HFFc6 (cell line): ENCODE measurements at regions not wholly inside any gene's neighbourhood (a gene's known extent, or its start where the extent isn't known, plus 50 kb on each side); places are given as distances from the start of the nearest gene placed in this dataset.
A peak's percentile ranks its signal among the peaks of the same experiment; 100 is the strongest.
"Not testable (repeated sequence)": the region's sequence is repeated elsewhere in the genome, so short reads cannot be mapped to it uniquely, and the experiment has no call there.

Source experiments
- DNase-seq: peaks from one replicate; pipeline ENCODE4 v3.0.0-alpha.2; 2018
- H3K27ac Mint-ChIP-seq: 2 replicates; pipeline ENCODE4 v1.8.0; 2020; ENCODE audit warnings: mild to moderate bottlenecking, mixed read lengths
- H3K27me3 Mint-ChIP-seq: 2 replicates; pipeline ENCODE4 v1.8.0; 2021; ENCODE audit warnings: mild to moderate bottlenecking, moderate library complexity, mixed read lengths; ENCODE audit not compliant: insufficient read depth
- H3K36me3 Mint-ChIP-seq: 2 replicates; pipeline ENCODE4 v1.8.0; 2021; ENCODE audit warnings: low read depth, mixed read lengths
- H3K4me1 Mint-ChIP-seq: 2 replicates; pipeline ENCODE4 v1.8.0; 2020; ENCODE audit warnings: low read depth, mixed read lengths
- H3K4me3 Mint-ChIP-seq: 2 replicates; pipeline ENCODE4 v1.8.0; 2020; ENCODE audit warnings: mild to moderate bottlenecking, moderate library complexity, mixed read lengths
- H3K9me3 Mint-ChIP-seq: 2 replicates; pipeline ENCODE4 v1.8.0; 2020; ENCODE audit warnings: mild to moderate bottlenecking, mixed read lengths

DNA sequence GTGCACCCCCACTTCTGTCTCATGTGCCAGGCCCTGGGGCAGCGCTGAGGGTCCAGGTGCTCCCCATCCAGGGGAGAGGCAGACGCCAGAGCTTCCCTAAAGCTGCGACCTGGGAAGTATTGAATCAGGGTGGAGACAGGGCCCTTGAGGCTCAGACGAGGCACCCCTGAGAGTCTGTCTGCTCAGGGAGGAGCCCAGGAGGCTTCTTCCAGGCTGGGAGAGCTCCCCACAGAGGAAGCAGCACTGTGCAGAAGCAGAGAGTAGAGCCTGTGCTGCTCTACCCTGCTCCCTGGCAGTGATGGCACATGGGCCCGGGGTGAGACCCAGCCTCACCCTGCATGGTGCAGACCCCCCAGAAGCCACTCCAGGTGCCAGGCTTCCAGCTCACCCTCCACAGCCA is 116.3 kb upstream of the MTLN start:
- H3K4me3 Mint-ChIP-seq, H3K27ac Mint-ChIP-seq, H3K36me3 Mint-ChIP-seq, H3K27me3 Mint-ChIP-seq, H3K9me3 Mint-ChIP-seq, H3K4me1 Mint-ChIP-seq, DNase-seq: not testable (repeated sequence)

DNA sequence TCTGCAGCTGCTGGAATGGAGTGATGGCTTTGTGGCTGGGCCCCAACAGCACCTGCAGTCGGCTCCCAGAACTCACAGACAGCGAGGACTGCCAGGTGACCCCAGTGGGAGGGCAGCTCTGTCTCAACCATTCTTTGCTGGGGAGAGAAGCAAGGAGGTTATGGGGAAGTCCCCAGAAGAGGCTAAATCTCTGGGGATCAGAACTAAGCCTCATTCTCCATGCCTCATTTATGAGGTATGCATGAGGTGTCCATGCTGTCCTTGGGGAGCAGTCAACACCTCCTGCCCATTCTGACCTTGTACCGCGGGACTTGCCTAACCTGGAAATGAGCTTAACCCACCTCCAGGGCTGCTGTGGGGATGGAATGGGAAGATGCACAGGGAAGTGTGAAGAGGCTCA is 111.5 kb upstream of the MTLN start:
- not testable (repeated sequence) for DNase-seq, H3K27ac Mint-ChIP-seq, H3K4me1 Mint-ChIP-seq, H3K36me3 Mint-ChIP-seq, H3K9me3 Mint-ChIP-seq, H3K4me3 Mint-ChIP-seq, H3K27me3 Mint-ChIP-seq

DNA sequence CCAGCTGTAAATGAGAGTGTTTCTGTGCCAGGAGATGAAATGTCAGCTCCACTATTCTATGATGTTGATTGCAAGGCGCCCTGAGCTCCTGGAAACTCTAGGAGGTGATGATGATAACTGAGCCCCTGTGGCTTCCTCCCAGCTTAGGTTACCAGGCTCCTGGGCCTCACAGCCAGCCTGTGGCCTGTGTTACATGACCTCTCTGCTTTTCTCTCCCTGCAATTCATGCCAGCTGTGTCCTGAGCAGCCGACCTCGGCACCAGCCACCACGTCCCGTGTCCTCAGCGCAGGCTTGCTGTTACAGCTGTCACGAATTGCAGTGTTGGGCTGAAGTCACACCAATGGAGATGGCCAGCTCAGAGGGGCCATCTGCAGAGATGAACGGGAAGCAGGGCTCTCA is 110.2 kb upstream of the MTLN start:
- not testable (repeated sequence) for H3K4me3 Mint-ChIP-seq, H3K36me3 Mint-ChIP-seq, H3K9me3 Mint-ChIP-seq, H3K27me3 Mint-ChIP-seq, H3K4me1 Mint-ChIP-seq, DNase-seq, H3K27ac Mint-ChIP-seq

DNA sequence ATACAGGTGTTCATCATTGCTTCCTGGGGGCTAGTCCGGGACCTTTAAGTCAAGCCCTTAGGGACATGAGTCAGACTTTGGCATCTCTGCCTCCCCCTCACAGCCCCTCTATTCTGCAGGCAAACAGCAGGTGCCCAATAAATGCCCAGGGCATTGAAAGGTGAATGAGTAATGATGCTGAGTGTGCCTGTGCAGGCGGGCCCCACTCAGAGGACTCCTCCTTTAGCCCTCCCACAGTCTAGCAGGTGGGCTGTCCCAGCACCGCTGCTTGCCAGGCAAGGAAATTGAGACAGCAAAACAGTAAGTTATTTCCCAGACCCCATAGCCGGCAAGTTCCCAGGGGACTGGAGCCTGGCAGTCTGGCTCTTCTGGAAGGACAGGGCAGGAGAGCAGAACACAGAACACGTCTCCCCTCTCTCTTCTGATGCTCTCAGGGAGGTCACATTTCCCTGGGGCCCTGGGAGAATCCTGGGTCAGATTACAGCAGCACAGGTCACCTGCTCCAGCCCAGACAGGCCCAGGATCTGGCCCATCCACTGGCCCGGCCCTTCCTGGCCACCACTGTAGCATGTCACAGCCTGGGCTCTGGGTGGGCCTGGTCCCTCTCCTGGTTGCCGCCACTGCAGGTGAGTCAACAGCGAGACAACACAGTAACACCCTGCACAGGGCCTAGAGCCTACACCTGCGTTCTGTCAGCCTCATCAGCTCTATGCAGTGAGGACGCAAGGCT is 108.7 kb upstream of the MTLN start:
- not testable (repeated sequence) for DNase-seq, H3K27ac Mint-ChIP-seq, H3K4me1 Mint-ChIP-seq, H3K36me3 Mint-ChIP-seq, H3K4me3 Mint-ChIP-seq, H3K27me3 Mint-ChIP-seq, H3K9me3 Mint-ChIP-seq

DNA sequence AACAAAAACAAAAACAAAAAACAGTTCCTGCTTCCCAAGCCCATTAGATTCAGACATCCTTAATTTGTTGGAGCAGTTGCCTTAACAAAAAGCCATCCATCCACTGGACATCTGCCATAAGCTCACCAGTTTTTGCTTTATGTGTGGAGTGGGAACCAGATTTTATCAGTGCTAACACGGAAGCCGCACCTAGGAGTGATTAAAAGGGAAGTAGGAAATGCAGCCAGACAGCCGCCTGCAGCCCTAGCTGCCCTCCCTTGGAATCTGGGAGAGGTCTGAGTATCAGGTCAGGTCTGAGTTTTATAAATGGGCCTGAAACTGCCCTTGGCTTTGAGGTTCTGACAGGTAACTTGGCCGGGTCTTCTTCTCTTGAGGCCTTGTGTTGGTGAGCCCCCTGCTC is 106.6 kb upstream of the MTLN start:
- not testable (repeated sequence) for H3K27me3 Mint-ChIP-seq, H3K4me1 Mint-ChIP-seq, H3K4me3 Mint-ChIP-seq, H3K9me3 Mint-ChIP-seq, H3K27ac Mint-ChIP-seq, H3K36me3 Mint-ChIP-seq, DNase-seq

DNA sequence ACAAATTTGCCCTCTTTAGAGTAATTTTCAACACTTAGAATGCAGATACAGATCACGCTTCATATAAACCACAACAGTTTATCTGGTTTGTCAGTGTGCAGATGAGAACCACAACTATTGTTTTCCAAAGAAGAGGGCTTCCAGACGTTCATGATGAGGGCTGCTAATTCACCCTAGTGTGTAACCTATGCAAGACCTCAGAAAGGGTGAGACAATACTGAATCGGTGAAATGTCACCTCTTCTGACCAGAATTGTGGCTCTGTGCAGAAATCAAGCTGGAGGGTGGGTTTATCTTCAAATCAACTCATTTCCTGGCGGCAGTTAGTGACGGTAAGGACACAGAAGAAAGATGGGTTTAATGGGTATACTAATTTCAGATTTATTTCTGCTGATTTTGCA is 105.0 kb upstream of the MTLN start:
- not testable (repeated sequence) for H3K36me3 Mint-ChIP-seq, H3K4me1 Mint-ChIP-seq, H3K27ac Mint-ChIP-seq, H3K4me3 Mint-ChIP-seq, DNase-seq, H3K9me3 Mint-ChIP-seq, H3K27me3 Mint-ChIP-seq

DNA sequence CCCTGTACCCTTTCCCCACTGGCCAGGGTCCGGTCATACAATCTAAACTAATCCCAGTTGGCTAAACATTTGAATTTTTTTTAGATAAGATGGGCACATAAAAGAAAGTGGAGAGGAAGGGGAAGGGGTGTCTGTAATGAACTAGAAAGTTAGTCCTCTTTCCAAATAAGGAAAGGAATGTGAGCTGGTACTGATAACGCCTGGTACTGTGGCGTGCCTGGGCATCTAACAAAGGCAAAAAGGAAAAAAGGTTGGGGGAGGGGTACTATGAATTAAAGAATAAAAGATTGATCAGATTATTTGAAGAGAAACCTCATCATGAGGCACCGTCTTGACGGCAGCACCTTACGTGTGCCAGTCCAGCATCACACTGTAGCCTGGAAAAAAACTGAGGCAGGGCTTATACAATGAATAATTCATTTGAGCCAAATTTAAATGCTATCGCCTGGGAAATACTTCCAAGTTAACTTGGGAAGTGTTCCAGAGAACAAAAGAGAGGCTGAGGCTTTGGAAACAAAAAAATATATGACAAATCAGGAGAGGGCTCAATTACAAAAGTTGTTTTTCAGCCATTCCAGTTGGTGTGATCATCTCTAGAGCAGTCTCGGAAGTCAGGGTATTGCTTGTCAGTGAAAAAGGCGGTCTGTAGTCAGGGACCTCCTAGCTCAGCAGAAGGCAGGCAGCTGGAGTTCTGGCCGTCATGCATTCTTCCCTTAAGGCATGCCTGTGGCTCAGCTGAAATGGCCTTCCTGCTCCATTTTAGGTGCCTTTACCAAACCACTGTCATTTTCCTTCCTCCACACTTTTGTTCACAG is 103.9 kb upstream of the MTLN start:
- not testable (repeated sequence) for H3K4me3 Mint-ChIP-seq, H3K36me3 Mint-ChIP-seq, H3K4me1 Mint-ChIP-seq, H3K27me3 Mint-ChIP-seq, H3K9me3 Mint-ChIP-seq, H3K27ac Mint-ChIP-seq
- DNase-seq: peak; percentile 0

DNA sequence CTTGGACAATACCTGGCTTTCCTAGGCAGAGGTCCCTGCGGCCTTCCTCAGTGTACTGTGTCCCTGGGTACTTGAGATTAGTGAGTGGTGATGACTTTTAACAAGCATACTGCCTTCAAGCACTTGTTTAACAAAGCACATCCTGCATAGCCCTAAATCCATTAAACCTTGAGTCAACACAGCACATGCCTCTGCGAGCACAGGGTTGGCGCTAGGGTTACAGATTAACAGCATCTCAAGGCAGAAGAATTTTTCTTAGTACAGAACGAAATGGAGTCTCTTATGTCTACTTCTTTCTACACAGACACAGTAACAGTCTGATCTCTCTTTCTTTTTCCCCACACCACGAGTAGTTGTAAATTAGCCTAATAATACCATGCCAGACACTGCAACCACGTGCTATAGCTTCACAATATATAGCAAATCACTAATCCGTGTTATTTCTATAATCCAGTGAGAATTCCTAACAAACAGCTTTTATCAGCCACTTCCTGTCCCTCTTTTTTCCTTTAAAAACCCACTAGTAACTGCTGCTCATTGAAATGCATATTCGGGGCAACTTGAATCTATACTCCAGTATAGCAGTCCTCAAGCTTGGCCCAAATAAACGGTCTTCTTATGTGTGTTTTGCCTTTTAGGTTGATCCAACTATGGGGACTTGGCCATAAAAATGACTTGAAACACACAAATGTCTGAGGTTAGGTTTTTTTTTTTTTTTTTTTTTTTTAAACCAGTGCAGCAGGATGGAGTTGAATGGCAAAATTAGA is 102.9 kb upstream of the MTLN start:
- not testable (repeated sequence) for DNase-seq, H3K27me3 Mint-ChIP-seq, H3K4me3 Mint-ChIP-seq, H3K9me3 Mint-ChIP-seq, H3K27ac Mint-ChIP-seq, H3K4me1 Mint-ChIP-seq, H3K36me3 Mint-ChIP-seq

DNA sequence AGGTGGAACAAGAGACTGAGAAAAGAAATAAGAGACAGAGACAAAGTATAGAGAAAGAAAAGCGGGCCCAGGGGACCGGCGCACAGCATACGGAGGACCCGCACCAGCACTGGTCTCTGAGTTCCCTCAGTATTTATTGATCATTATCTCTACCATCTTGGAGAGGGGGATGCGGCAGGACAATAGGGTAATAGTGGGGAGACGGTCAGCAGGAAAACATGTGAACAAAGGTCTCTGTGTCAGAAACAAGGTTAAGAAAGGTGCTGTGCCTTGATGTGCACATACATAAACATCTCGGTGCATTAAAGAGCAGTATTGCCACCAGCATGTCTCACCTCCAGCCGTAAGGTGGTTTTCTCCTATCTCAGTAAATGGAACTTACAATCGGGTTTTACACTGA is 102.1 kb upstream of the MTLN start:
- not testable (repeated sequence) for H3K4me1 Mint-ChIP-seq, H3K36me3 Mint-ChIP-seq, DNase-seq, H3K9me3 Mint-ChIP-seq, H3K27me3 Mint-ChIP-seq, H3K4me3 Mint-ChIP-seq, H3K27ac Mint-ChIP-seq

DNA sequence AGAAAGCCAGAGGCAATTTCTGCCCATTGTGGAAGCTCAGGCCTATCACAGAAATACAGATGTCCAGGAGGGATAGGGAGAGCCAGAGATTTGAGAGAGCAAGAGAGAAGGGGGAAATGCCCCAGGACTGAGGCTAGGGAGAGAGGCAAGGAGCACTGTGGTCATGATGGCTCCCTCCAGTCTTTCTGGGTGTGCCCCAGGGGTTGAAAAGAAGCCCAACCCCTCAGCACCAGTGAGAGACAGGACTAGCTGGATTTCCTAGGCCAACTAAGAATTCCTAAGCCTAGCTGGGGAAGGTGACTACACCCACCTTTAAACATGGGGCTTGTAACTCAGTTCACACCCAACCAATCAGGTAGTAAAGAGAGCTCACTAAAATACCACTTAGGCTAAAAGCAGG is 100.7 kb upstream of the MTLN start:
- H3K27me3 Mint-ChIP-seq, H3K4me1 Mint-ChIP-seq, H3K9me3 Mint-ChIP-seq, H3K4me3 Mint-ChIP-seq, H3K36me3 Mint-ChIP-seq, H3K27ac Mint-ChIP-seq, DNase-seq: not testable (repeated sequence)

DNA sequence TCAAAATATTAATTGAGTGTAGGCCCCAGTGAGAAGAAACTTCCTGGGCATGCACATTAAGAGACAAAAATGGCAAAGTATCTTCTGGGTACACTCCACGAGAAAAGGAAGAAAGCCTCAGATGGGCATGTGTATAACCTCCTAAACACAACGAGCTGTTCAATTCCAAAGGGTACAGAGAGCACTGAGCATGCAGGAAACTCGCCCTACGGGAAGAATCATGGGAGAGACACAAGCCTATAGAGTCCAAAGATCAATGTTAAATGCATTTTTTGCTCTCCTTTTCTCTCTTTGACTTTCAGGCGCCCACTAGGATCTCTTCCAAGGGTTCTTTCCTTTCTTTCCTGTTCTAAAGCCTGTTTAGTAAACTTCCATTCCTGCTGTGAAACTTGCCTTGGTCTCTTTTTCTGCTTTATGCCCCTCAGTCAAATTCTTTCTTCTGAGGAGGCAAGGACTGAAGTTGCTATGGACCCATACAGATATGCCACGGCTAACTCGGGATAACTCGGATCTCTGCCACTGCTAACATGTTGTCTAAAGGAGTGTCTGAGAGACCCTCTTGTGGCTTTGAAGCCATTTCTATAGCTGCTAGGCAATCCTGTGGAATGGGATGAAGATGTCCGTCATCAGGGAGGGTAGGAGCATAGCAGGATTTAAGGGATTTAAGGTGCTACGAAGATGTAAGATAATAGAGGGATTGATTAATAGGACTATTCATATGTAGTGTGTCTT is 99.5 kb upstream of the MTLN start:
- H3K36me3 Mint-ChIP-seq, H3K27me3 Mint-ChIP-seq: not testable (repeated sequence)

DNA sequence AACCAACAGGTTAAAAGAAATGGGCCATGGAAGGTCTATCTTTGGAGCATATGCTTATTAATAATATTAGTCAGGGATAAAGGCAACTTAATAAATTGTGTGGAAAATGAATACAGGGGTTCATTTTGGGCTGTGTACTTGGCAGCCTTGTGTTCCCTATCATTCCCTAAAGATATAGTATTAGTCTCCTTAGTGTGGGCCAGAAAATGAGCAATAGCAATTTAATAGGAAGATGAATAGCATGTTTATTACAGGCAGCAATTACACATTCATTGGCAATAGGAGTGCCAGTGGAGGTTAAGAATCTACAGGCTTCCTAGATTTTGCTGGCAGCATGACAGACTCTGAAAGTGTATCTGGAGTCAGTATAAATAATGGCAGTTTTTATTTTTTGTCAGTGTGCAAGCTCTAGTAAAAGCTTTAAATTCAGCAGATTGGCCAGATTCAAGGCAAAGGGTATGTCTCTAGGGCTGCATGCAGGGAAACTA is 98.7 kb upstream of the MTLN start:
- H3K27ac Mint-ChIP-seq, H3K27me3 Mint-ChIP-seq, DNase-seq, H3K4me1 Mint-ChIP-seq, H3K36me3 Mint-ChIP-seq, H3K9me3 Mint-ChIP-seq, H3K4me3 Mint-ChIP-seq: not testable (repeated sequence)

More for the DNA sequence above, 99.5 kb upstream of the MTLN start:
- not testable (repeated sequence) for H3K27ac Mint-ChIP-seq, H3K4me1 Mint-ChIP-seq, H3K9me3 Mint-ChIP-seq, DNase-seq, H3K4me3 Mint-ChIP-seq

DNA sequence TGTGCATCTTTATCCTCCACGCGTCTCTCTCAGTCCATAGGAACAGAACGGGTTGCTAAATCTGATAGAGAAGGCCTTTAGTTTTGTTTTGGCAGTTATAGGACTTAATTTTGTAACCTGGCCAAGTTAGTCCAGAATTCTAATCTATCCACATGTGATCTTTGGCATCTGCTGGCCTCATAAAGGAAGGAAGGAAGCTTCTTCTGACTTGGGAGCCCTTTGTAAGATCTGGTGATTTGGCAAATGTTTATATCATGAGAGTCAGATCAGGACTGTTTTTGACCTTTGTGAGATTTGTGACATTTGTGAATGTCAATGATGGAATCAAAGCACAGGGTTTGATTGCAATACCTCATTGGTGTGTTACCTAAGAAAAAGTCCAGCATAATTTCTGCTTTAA is 96.4 kb upstream of the MTLN start:
- H3K9me3 Mint-ChIP-seq, DNase-seq, H3K4me1 Mint-ChIP-seq, H3K27me3 Mint-ChIP-seq, H3K36me3 Mint-ChIP-seq, H3K4me3 Mint-ChIP-seq, H3K27ac Mint-ChIP-seq: not testable (repeated sequence)
